ENCODE measurements at regions not wholly inside any gene's neighbourhood (a gene's known extent, or its start where the extent isn't known, plus 50 kb on each side); places are given as distances from the start of the nearest gene placed in this dataset.

GRCh38 chr4:123709336-123709735 is 312.7 kb downstream of the SPRY1 start:
- no peaks in the 10 kb centered on the region for H4K20me1 ChIP-seq (ENCODE audit: insufficient read depth, low read length)
- no peaks in the 10 kb centered on the region for H3F3A ChIP-seq (ENCODE audit: insufficient read depth, low read length)
- no peaks in the 10 kb centered on the region for H3K79me2 ChIP-seq (ENCODE audit: low read length)
- no peak overlapping the region for H2AFZ ChIP-seq (ENCODE audit: low read length)
- H3K27ac ChIP-seq (ENCODE audit: low read length) = no peak overlapping the region
- DNase-seq = no peak
- H3K9ac ChIP-seq (ENCODE audit: low read length) = no peak overlapping the region
- H3K36me3 ChIP-seq (replicated peaks; ENCODE audit: insufficient read depth, low read length) = no peaks in the 10 kb centered on the region
- no peak overlapping the region for H3K4me3 ChIP-seq (ENCODE audit: low read length)
- H3K4me1 ChIP-seq (ENCODE audit: low read length) = no peaks in the 10 kb centered on the region
- no peaks in the 10 kb centered on the region for H3K9me3 ChIP-seq (replicated peaks; ENCODE audit: insufficient read depth, low read length)
- H3K4me2 ChIP-seq (ENCODE audit: low read depth, low read length) = no peak overlapping the region
- TF ChIP-seq CTCF (IDR thresholded peaks at IDR 0.05; ENCODE audit: low read length) (no peak), EZH2 (optimal IDR thresholded peaks at IDR 0.05; ENCODE audit: low read depth, low read length) (no peak), EZH2phosphoT487 (IDR thresholded peaks at IDR 0.05; ENCODE audit: low read length) (no peak)
- H3K9me2 ChIP-seq (replicated peaks; ENCODE audit: insufficient read depth, low read length) = no peaks in the 10 kb centered on the region
- no peaks in the 10 kb centered on the region for H3K27me3 ChIP-seq (replicated peaks; ENCODE audit: insufficient read depth, low read length)

GRCh38 chr4:123731035-123731434 is 334.4 kb downstream of the SPRY1 start:
- H3K27ac ChIP-seq (ENCODE audit: low read length) = no peak overlapping the region
- H3F3A ChIP-seq (ENCODE audit: insufficient read depth, low read length) = no peaks in the 10 kb centered on the region
- H3K9me2 ChIP-seq (replicated peaks; ENCODE audit: insufficient read depth, low read length) = no peaks in the 10 kb centered on the region
- no peaks in the 10 kb centered on the region for H3K27me3 ChIP-seq (replicated peaks; ENCODE audit: insufficient read depth, low read length)
- no peak overlapping the region for H3K4me3 ChIP-seq (ENCODE audit: low read length)
- no peaks in the 10 kb centered on the region for H3K79me2 ChIP-seq (ENCODE audit: low read length)
- no peaks in the 10 kb centered on the region for H3K9me3 ChIP-seq (replicated peaks; ENCODE audit: insufficient read depth, low read length)
- no peaks in the 10 kb centered on the region for H4K20me1 ChIP-seq (ENCODE audit: insufficient read depth, low read length)
- H3K4me1 ChIP-seq (ENCODE audit: low read length) = no peaks in the 10 kb centered on the region
- H3K36me3 ChIP-seq (replicated peaks; ENCODE audit: insufficient read depth, low read length) = no peaks in the 10 kb centered on the region
- no peak overlapping the region for H3K9ac ChIP-seq (ENCODE audit: low read length)
- H2AFZ ChIP-seq (ENCODE audit: low read length) = no peak overlapping the region
- no peak for TF ChIP-seq CTCF (IDR thresholded peaks at IDR 0.05; ENCODE audit: low read length)
- TF ChIP-seq EZH2 (optimal IDR thresholded peaks at IDR 0.05; ENCODE audit: low read depth, low read length) = no peak
- no peak for TF ChIP-seq EZH2phosphoT487 (IDR thresholded peaks at IDR 0.05; ENCODE audit: low read length)
- no peak overlapping the region for H3K4me2 ChIP-seq (ENCODE audit: low read depth, low read length)
- DNase-seq = no peak

- H3K9ac ChIP-seq (ENCODE audit: low read length) = no peak overlapping the region
- no peaks in the 10 kb centered on the region for H3K9me2 ChIP-seq (replicated peaks; ENCODE audit: insufficient read depth, low read length)
- H3K36me3 ChIP-seq (replicated peaks; ENCODE audit: insufficient read depth, low read length) = no peaks in the 10 kb centered on the region
- no peaks in the 10 kb centered on the region for H3F3A ChIP-seq (ENCODE audit: insufficient read depth, low read length)
- H3K79me2 ChIP-seq (ENCODE audit: low read length) = no peaks in the 10 kb centered on the region
- H3K4me1 ChIP-seq (ENCODE audit: low read length) = no peaks in the 10 kb centered on the region
- H3K9me3 ChIP-seq (replicated peaks; ENCODE audit: insufficient read depth, low read length) = no peaks in the 10 kb centered on the region
- H4K20me1 ChIP-seq (ENCODE audit: insufficient read depth, low read length) = no peaks in the 10 kb centered on the region
- H3K4me2 ChIP-seq (ENCODE audit: low read depth, low read length) = no peak overlapping the region
- H3K27me3 ChIP-seq (replicated peaks; ENCODE audit: insufficient read depth, low read length) = no peaks in the 10 kb centered on the region
- no peak for TF ChIP-seq CTCF (IDR thresholded peaks at IDR 0.05; ENCODE audit: low read length)
- TF ChIP-seq EZH2phosphoT487 (IDR thresholded peaks at IDR 0.05; ENCODE audit: low read length) = no peak
- no peak for TF ChIP-seq EZH2 (optimal IDR thresholded peaks at IDR 0.05; ENCODE audit: low read depth, low read length)
- no peak overlapping the region for H3K4me3 ChIP-seq (ENCODE audit: low read length)
- no peak overlapping the region for H2AFZ ChIP-seq (ENCODE audit: low read length)
- no peak for DNase-seq
- no peak overlapping the region for H3K27ac ChIP-seq (ENCODE audit: low read length)
Measured at GRCh38 chr4:123737156-123737555, 340.6 kb downstream of the SPRY1 start.

Measured in MM.1S (cell line).